Neural cell (in vitro differentiated cells): ENCODE measurements at regions not wholly inside any gene's neighbourhood (a gene's known extent, or its start where the extent isn't known, plus 50 kb on each side); places are given as distances from the start of the nearest gene placed in this dataset.

Source experiments
- H2AFZ ChIP-seq: fragments of 200-600, 300-800 bp; sonication (generic), shearing (Covaris generic); 2 replicates; pipeline ENCODE4 v1.6.0; 2014; ENCODE audit warnings: low read depth, mild to moderate bottlenecking, antibody characterized with exemption, low read length, moderate library complexity
- H3F3A ChIP-seq: fragments of 200-600 bp; shearing (Covaris generic); 2 replicates; pipeline ENCODE4 v1.6.1; 2016; ENCODE audit warnings: mild to moderate bottlenecking, moderate library complexity, mixed read lengths, antibody characterized with exemption, low read length; ENCODE audit not compliant: insufficient read depth, poor library complexity, severe bottlenecking
- H3K27ac ChIP-seq: fragments of 200-600, 300-800 bp; sonication (generic), shearing (Covaris generic); 2 replicates; pipeline ENCODE4 v1.5.1; 2014; ENCODE audit warnings: mild to moderate bottlenecking, low read length, moderate library complexity
- H3K27me3 ChIP-seq: fragments of 300-800, 200-600 bp; sonication (generic), shearing (Covaris generic); 2 replicates; pipeline ENCODE4 v1.6.0; 2014; ENCODE audit warnings: mild to moderate bottlenecking, low read depth, low read length, moderate library complexity; ENCODE audit not compliant: insufficient read depth
- H3K36me3 ChIP-seq: fragments of 300-800, 200-600 bp; sonication (generic), shearing (Covaris generic); 2 replicates; pipeline ENCODE4 v1.5.1; 2014; ENCODE audit warnings: mild to moderate bottlenecking, antibody characterized with exemption, low read length, moderate library complexity; ENCODE audit not compliant: insufficient read depth
- H3K4me2 ChIP-seq: fragments of 300-800, 200-600 bp; sonication (generic), shearing (Covaris generic); 2 replicates; pipeline ENCODE4 v1.6.0; 2014; ENCODE audit warnings: mild to moderate bottlenecking, low read length
- H3K4me3 ChIP-seq: fragments of 300-800, 200-600 bp; sonication (generic), shearing (Covaris generic); 2 replicates; pipeline ENCODE4 v1.5.1; 2014; ENCODE audit warnings: mild to moderate bottlenecking, low read length, moderate library complexity
- H3K79me2 ChIP-seq: fragments of 200-600 bp; shearing (Covaris generic); replicated peaks from 2 replicates; pipeline ENCODE4 v1.6.0; 2014; ENCODE audit warnings: mild to moderate bottlenecking, low read length, moderate library complexity; ENCODE audit not compliant: insufficient read depth
- H3K9ac ChIP-seq: fragments of 300-800, 200-600 bp; sonication (generic), shearing (Covaris generic); 2 replicates; pipeline ENCODE4 v1.6.1; 2016; ENCODE audit warnings: mild to moderate bottlenecking, low read length, mixed read lengths
- H3K9me2 ChIP-seq: fragments of 200-600 bp; shearing (Covaris generic); 2 replicates; pipeline ENCODE4 v1.6.1; 2016; ENCODE audit warnings: mild to moderate bottlenecking, low read length, mixed read lengths; ENCODE audit not compliant: insufficient read depth
- H3K9me3 ChIP-seq: fragments of 200-600, 300-800 bp; sonication (generic), shearing (Covaris generic); 2 replicates; pipeline ENCODE4 v1.6.1; 2016; ENCODE audit warnings: mild to moderate bottlenecking, mixed run types, low read length, moderate library complexity, mixed read lengths
- H4K20me1 ChIP-seq: fragments of 200-600 bp; shearing (Covaris generic); 2 replicates; pipeline ENCODE4 v1.6.1; 2016; ENCODE audit warnings: mild to moderate bottlenecking, mixed run types; ENCODE audit not compliant: insufficient read depth
- CTCF ChIP-seq: fragments of 450-650 bp; IDR thresholded peaks from 2 replicates; pipeline ENCODE4 v1.5.1; 2014; ENCODE audit warnings: antibody characterized with exemption, mild to moderate bottlenecking, moderate library complexity; ENCODE audit not compliant: poor library complexity, severe bottlenecking
- EP300 ChIP-seq: fragments of 450-650 bp; conservative IDR thresholded peaks from 2 replicates; pipeline ENCODE4 v1.6.1; 2014; ENCODE audit warnings: antibody characterized with exemption, mild to moderate bottlenecking, moderate library complexity; ENCODE audit not compliant: poor library complexity, severe bottlenecking
- EZH2 ChIP-seq: fragments of 200-600, 300-800 bp; shearing (Covaris generic), sonication (generic); IDR thresholded peaks from 2 replicates; pipeline ENCODE4 v1.6.1; 2014; ENCODE audit warnings: antibody characterized with exemption, low read length, borderline replicate concordance, mild to moderate bottlenecking; ENCODE audit not compliant: insufficient read depth, poor library complexity, severe bottlenecking
- MXI1 ChIP-seq: fragments of 450-650 bp; conservative IDR thresholded peaks from 2 replicates; pipeline ENCODE4 v1.6.1; 2014; ENCODE audit warnings: antibody characterized with exemption, mild to moderate bottlenecking; ENCODE audit not compliant: poor library complexity, severe bottlenecking
- POLR2AphosphoS5 ChIP-seq: IDR thresholded peaks from 2 replicates; pipeline ENCODE4 v1.6.1; 2012
- RAD21 ChIP-seq: fragments of 450-650 bp; conservative IDR thresholded peaks from 2 replicates; pipeline ENCODE4 v1.6.1; 2014; ENCODE audit warnings: antibody characterized with exemption, mild to moderate bottlenecking, moderate library complexity
- SMC3 ChIP-seq: fragments of 450-650 bp; conservative IDR thresholded peaks from 2 replicates; pipeline ENCODE4 v1.6.1; 2014; ENCODE audit warnings: antibody characterized with exemption, mild to moderate bottlenecking, moderate library complexity; ENCODE audit not compliant: poor library complexity
- TAF1 ChIP-seq: IDR thresholded peaks from 2 replicates; pipeline ENCODE4 v1.6.1; 2012; ENCODE audit warnings: low read depth
- TF ChIP-seq, protein P1 (sequence below): IDR thresholded peaks from 2 replicates; pipeline ENCODE4 v1.6.1; 2012; ENCODE audit warnings: borderline replicate concordance

GRCh38 chr9:91162784-91163443, 198.8 kb downstream of the AUH start:
- Histone ChIP-seq H3K36me3 (no peaks in the 10 kb centered on the region), H4K20me1 (no peaks in the 10 kb centered on the region), H3K4me2 (no peak overlapping the region), H2AFZ (no peak overlapping the region), H3K9me3 (no peaks in the 10 kb centered on the region), H3K79me2 (no peaks in the 10 kb centered on the region), H3K27me3 (no peaks in the 10 kb centered on the region), H3K4me3 (no peak overlapping the region), H3K27ac (no peak overlapping the region), H3K9ac (no peak overlapping the region), H3K9me2 (no peaks in the 10 kb centered on the region), H3F3A (no peaks in the 10 kb centered on the region)
- TF ChIP-seq SMC3 (no peak), RAD21 (no peak), EP300 (no peak), CTCF (no peak), EZH2 (no peak), MXI1 (no peak), POLR2AphosphoS5 (no peak), TAF1 (no peak)
- TF ChIP-seq, protein P1, sequence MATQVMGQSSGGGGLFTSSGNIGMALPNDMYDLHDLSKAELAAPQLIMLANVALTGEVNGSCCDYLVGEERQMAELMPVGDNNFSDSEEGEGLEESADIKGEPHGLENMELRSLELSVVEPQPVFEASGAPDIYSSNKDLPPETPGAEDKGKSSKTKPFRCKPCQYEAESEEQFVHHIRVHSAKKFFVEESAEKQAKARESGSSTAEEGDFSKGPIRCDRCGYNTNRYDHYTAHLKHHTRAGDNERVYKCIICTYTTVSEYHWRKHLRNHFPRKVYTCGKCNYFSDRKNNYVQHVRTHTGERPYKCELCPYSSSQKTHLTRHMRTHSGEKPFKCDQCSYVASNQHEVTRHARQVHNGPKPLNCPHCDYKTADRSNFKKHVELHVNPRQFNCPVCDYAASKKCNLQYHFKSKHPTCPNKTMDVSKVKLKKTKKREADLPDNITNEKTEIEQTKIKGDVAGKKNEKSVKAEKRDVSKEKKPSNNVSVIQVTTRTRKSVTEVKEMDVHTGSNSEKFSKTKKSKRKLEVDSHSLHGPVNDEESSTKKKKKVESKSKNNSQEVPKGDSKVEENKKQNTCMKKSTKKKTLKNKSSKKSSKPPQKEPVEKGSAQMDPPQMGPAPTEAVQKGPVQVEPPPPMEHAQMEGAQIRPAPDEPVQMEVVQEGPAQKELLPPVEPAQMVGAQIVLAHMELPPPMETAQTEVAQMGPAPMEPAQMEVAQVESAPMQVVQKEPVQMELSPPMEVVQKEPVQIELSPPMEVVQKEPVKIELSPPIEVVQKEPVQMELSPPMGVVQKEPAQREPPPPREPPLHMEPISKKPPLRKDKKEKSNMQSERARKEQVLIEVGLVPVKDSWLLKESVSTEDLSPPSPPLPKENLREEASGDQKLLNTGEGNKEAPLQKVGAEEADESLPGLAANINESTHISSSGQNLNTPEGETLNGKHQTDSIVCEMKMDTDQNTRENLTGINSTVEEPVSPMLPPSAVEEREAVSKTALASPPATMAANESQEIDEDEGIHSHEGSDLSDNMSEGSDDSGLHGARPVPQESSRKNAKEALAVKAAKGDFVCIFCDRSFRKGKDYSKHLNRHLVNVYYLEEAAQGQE = no peak

DNA sequence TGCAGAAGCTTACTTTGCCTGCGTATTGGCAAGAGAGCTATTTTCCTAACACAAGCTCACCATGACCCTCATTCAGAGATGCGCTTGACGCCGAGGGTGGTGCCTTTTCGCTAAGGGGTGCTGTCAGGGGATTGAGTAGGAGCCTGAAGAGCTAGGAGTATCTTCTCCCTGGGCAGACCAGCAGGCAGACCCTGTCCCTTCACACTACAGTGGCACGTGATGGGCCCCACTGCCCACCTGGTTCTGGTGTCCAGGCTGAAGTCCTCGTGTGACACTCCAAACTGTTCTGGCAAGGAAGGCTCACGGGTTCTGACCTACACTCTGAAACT, 198.3 kb downstream of the AUH start:
- Histone ChIP-seq H3K9ac (no peak overlapping the region), H3K79me2 (no peaks in the 10 kb centered on the region), H3K27me3 (no peaks in the 10 kb centered on the region), H3F3A (no peaks in the 10 kb centered on the region), H2AFZ (no peak overlapping the region), H3K27ac (no peak overlapping the region), H3K9me2 (no peaks in the 10 kb centered on the region), H3K9me3 (no peaks in the 10 kb centered on the region), H3K4me2 (no peak overlapping the region), H3K4me3 (no peak overlapping the region), H4K20me1 (no peaks in the 10 kb centered on the region), H3K36me3 (no peaks in the 10 kb centered on the region)
- TF ChIP-seq, protein P1 = no peak
- TF ChIP-seq POLR2AphosphoS5 (no peak), MXI1 (no peak), SMC3 (no peak), RAD21 (no peak), TAF1 (no peak), EZH2 (no peak), CTCF (no peak), EP300 (no peak)
